ENCODE measurements at regions not wholly inside any gene's neighbourhood (a gene's known extent, or its start where the extent isn't known, plus 50 kb on each side); places are given as distances from the start of the nearest gene placed in this dataset.
A peak's percentile ranks its signal among the peaks of the same experiment; 100 is the strongest.

GRCh38 chr3:150079029-150079739 lies 108.5 kb upstream of the PFN2 start:
- FAIRE-seq (no peak), DNase-seq (ENCODE audit: low read depth in 1 of 2, low spot score in 2 of 2) (no peak)
- Histone ChIP-seq H3K14ac (ENCODE audit: insufficient read length) (no peak overlapping the region), H4K8ac (ENCODE audit: extremely low read depth, insufficient read depth, low read length) (no peak overlapping the region), H2BK120ac (replicated peaks; ENCODE audit: low read depth, low read length) (no peak overlapping the region), H3K27ac (ENCODE audit: low read depth, low read length) (no peak overlapping the region), H3K4me3 (ENCODE audit: extremely low read depth in 1 of 4, insufficient read depth in 2 of 4, low read depth in 3 of 4, low read length in 4 of 4) (no peak overlapping the region), H2BK15ac (ENCODE audit: low read length) (peak overlapping the region; percentile 12; the same call in 1 of the 2 replicates), H2AFZ (ENCODE audit: low read length) (no peak overlapping the region), H3K23me2 (ENCODE audit: low read depth, low read length) (no peaks in the 10 kb centered on the region; the same call in 1 of the 2 replicates), H2BK12ac (ENCODE audit: low read depth, low read length) (no peak overlapping the region), H4K91ac (replicated peaks; ENCODE audit: insufficient read length, low read length) (no peak overlapping the region), H3K4me2 (ENCODE audit: insufficient read depth in 1 of 2, low read depth in 2 of 2, low read length in 2 of 2) (no peak overlapping the region), H2AK5ac (ENCODE audit: low read depth, low read length) (no peak overlapping the region), H3K9me3 (ENCODE audit: insufficient read depth in 2 of 2, low read depth in 1 of 2, low read length in 1 of 2) (peaks cover 3 to 7% of the 10 kb centered on the region in 2 experiments; a peak in 1 of 4 replicates), H3K27me3 (replicated peaks in 1 of 4; ENCODE audit: control insufficient read depth in 3 of 4, extremely low read depth in 1 of 4, insufficient read depth in 3 of 4, low read length in 3 of 4) (no peaks in the 10 kb centered on the region), H3K79me2 (ENCODE audit: control insufficient read depth in 1 of 2, insufficient read depth in 2 of 2, low read length in 2 of 2) (no peaks in the 10 kb centered on the region), H2BK20ac (ENCODE audit: low read length) (no peak overlapping the region), H4K20me1 (replicated peaks in 1 of 2; ENCODE audit: control insufficient read depth in 1 of 2, insufficient read depth in 2 of 2, low read length in 2 of 2) (no peaks in the 10 kb centered on the region), H3K9ac (replicated peaks in 1 of 4; ENCODE audit: extremely low read depth in 1 of 4, low read depth in 3 of 4, low read length in 3 of 4) (no peak overlapping the region), H3K18ac (ENCODE audit: extremely low read depth, low read length) (0 out of 2 replicates have a peak overlapping the region, but pooled peaks have one; percentile 9), H3K79me1 (ENCODE audit: low read depth, low read length) (no peaks in the 10 kb centered on the region), H3K23ac (ENCODE audit: insufficient read length) (no peak overlapping the region), H3K56ac (replicated peaks; ENCODE audit: insufficient read length, low read depth, low read length) (peak overlapping the region; percentile 26), H4K5ac (ENCODE audit: insufficient read length, low read depth, low read length) (no peak overlapping the region), H3K4ac (replicated peaks; ENCODE audit: insufficient read length, low read depth, low read length) (no peak overlapping the region), H3K4me1 (replicated peaks in 1 of 4; ENCODE audit: control insufficient read depth in 3 of 4, insufficient read depth in 4 of 4, low read length in 3 of 4) (peaks cover 0 to 3% (median under 1%) of the 10 kb centered on the region in 4 experiments; a peak in 2 of 7 replicates), H2BK5ac (ENCODE audit: low read depth, low read length) (no peak overlapping the region), H3K36me3 (ENCODE audit: control insufficient read depth in 2 of 4, insufficient read depth in 4 of 4, low read length in 3 of 4) (no peaks in the 10 kb centered on the region)
- WGBS, 2 experiments (ENCODE audit: extremely low coverage in 1 of 2, insufficient coverage in 1 of 2, insufficient read length in 1 of 2, insufficient replicate concordance in 2 of 2, low coverage in 1 of 2, low lambda C conversion rate in 2 of 2, missing lambda C conversion rate in 1 of 2), result 88% methylated on average over 5 of the region's 5 CpGs; no CpG with 5 or more reads in 1 of the 2 experiments
- POLR2A ChIA-PET (ENCODE audit: partially characterized antibody), result interaction anchor here (0.9 kb wide), 1 partner anchor 109 kb away, joined by 3 read pairs; no protein-coding TSS in a partner anchor
- CTCF ChIA-PET (ENCODE audit: partially characterized antibody), result interaction anchor here (0.6 to 1.5 kb wide), 4 partner anchors 11 to 133 kb away, joined by 3 read pairs; no protein-coding TSS in a partner anchor
- TF ChIP-seq HDAC2 (IDR thresholded peaks at IDR 0.05; ENCODE audit: borderline replicate concordance in 1 of 2, low read depth in 2 of 2, low read length in 2 of 2) (no peak), TEAD4 (IDR thresholded peaks at IDR 0.05; ENCODE audit: low read depth, low read length) (no peak), EP300 (IDR thresholded peaks at IDR 0.05; ENCODE audit: borderline replicate concordance in 1 of 2, low read depth in 2 of 2, low read length in 2 of 2) (no peak), BRCA1 (IDR thresholded peaks at IDR 0.05; ENCODE audit: low read depth, low read length) (no peak), GTF2F1 (IDR thresholded peaks at IDR 0.05; ENCODE audit: borderline replicate concordance, low read depth, low read length) (no peak), JUND (IDR thresholded peaks at IDR 0.05; ENCODE audit: low read length) (no peak), POLR2AphosphoS5 (IDR thresholded peaks at IDR 0.05; ENCODE audit: low read depth, low read length) (no peak), FOSL1 (IDR thresholded peaks at IDR 0.05; ENCODE audit: insufficient read depth, low read depth, low read length) (no peak), SAP30 (IDR thresholded peaks at IDR 0.05; ENCODE audit: insufficient read depth, insufficient replicate concordance, low read length) (no peak), YY1 (IDR thresholded peaks at IDR 0.05; ENCODE audit: low read depth, low read length) (no peak)
- TF ChIP-seq, protein P1, sequence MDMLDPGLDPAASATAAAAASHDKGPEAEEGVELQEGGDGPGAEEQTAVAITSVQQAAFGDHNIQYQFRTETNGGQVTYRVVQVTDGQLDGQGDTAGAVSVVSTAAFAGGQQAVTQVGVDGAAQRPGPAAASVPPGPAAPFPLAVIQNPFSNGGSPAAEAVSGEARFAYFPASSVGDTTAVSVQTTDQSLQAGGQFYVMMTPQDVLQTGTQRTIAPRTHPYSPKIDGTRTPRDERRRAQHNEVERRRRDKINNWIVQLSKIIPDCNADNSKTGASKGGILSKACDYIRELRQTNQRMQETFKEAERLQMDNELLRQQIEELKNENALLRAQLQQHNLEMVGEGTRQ (IDR thresholded peaks at IDR 0.05; ENCODE audit: low read length), result no peak
